Left lung (tissue), 4 donors: ENCODE measurements at regions not wholly inside any gene's neighbourhood (a gene's known extent, or its start where the extent isn't known, plus 50 kb on each side); places are given as distances from the start of the nearest gene placed in this dataset.

Experiments used
- ATAC-seq: fragments of 200-7000 bp; cut with Tn5 transposase; one replicate; pipeline ENCODE4 v1.9.1; 2020; ENCODE audit warnings: moderate library complexity
- DNase-seq, 4 donors: peaks; one replicate each; pipeline ENCODE4 v3.0.0-alpha.2; 2013 to 2020
- H3K27ac ChIP-seq, 2 donors: fragments of 200-600 bp; sonication (generic) in 1 of 2; one replicate each; pipeline versions ENCODE4 v1.5.0 to v1.8.0; 2020 to 2021
- H3K27me3 ChIP-seq, 2 donors: fragments of 200-600 bp; sonication (generic) in 1 of 2; one replicate each; pipeline versions ENCODE4 v1.5.0 to v1.8.0; 2020 to 2021
- H3K36me3 ChIP-seq, 2 donors: fragments of 200-600 bp; sonication (generic) in 1 of 2; one replicate each; pipeline versions ENCODE4 v1.5.0 to v1.8.0; 2020 to 2021
- H3K4me1 ChIP-seq, 2 donors: fragments of 200-600 bp; one replicate each; pipeline ENCODE4 v1.8.0; 2021
- H3K4me3 ChIP-seq, 2 donors: fragments of 200-600 bp; sonication (generic) in 1 of 2; one replicate each; pipeline versions ENCODE4 v1.5.0 to v1.8.0; 2020 to 2021; ENCODE audit warnings: mild to moderate bottlenecking in 1 of 2
- H3K9me3 ChIP-seq, 2 donors: fragments of 200-600 bp; sonication (generic) in 1 of 2; one replicate each; pipeline versions ENCODE4 v1.5.0 to v1.8.0; 2020 to 2021
- CTCF ChIP-seq, 2 donors: fragments of 200-600 bp; sonication (generic) in 1 of 2; IDR thresholded peaks; one replicate each; pipeline versions ENCODE4 v1.5.0 to v1.8.0; 2021; ENCODE audit warnings: antibody characterized with exemption in 2 of 2
- intact Hi-C, 2 donors: fragments of 100-400 bp; cut with DNase I; formaldehyde crosslinking; loops; one replicate each; pipeline versions ENCODE4 v1.11.2 to v1.14.2; 2022
- donor health status: DM: no; HTN: yes; CAD: no.
- donor health status: DM: no; HTN: no; CAD: no.

- H3K27ac ChIP-seq = no peak overlapping the region
- no peak for DNase-seq
- no peaks in the 10 kb centered on the region for H3K36me3 ChIP-seq
- no peaks in the 10 kb centered on the region for H3K9me3 ChIP-seq
- H3K27me3 ChIP-seq = peaks cover 0 to 8% of the 10 kb centered on the region in 2 donors
- no peak overlapping the region for H3K4me3 ChIP-seq
- intact Hi-C loops = no loop called here
- no peaks in the 10 kb centered on the region for H3K4me1 ChIP-seq
- no peak for TF ChIP-seq CTCF (IDR thresholded peaks at IDR 0.05)
- ATAC-seq = no peak
Measured at GRCh38 chr6:10151144-10151915, 263.5 kb downstream of the TFAP2A start.

- intact Hi-C loops = no loop called here
- ATAC-seq = no peak
- Histone ChIP-seq H3K9me3 (no peaks in the 10 kb centered on the region), H3K4me3 (no peak overlapping the region), H3K36me3 (no peaks in the 10 kb centered on the region), H3K27me3 (peaks cover 0 to 8% of the 10 kb centered on the region in 2 donors), H3K27ac (no peak overlapping the region), H3K4me1 (no peaks in the 10 kb centered on the region)
- DNase-seq = peak in 1 of 4 donors; percentile 61
- no peak for TF ChIP-seq CTCF (IDR thresholded peaks at IDR 0.05)
Measured at GRCh38 chr6:10149603-10150002, 265.3 kb downstream of the TFAP2A start.

- intact Hi-C loops = no loop called here
- Histone ChIP-seq H3K27ac (no peak overlapping the region), H3K4me3 (peak overlapping the region in 1 of 2 donors; percentile 21), H3K27me3 (peaks cover 0 to 13% of the 10 kb centered on the region in 2 donors), H3K36me3 (no peaks in the 10 kb centered on the region), H3K4me1 (no peaks in the 10 kb centered on the region), H3K9me3 (no peaks in the 10 kb centered on the region)
- ATAC-seq = peak; percentile 68
- TF ChIP-seq CTCF (IDR thresholded peaks at IDR 0.05) = no peak
- peak in 1 of 4 donors; percentile 51 for DNase-seq
Measured at GRCh38 chr6:10146715-10147451, 268.0 kb downstream of the TFAP2A start.

- no peak for TF ChIP-seq CTCF (IDR thresholded peaks at IDR 0.05)
- Histone ChIP-seq H3K4me3 (no peak overlapping the region), H3K9me3 (no peaks in the 10 kb centered on the region), H3K27ac (no peak overlapping the region), H3K27me3 (peaks cover 0 to 9% of the 10 kb centered on the region in 2 donors), H3K36me3 (no peaks in the 10 kb centered on the region), H3K4me1 (no peaks in the 10 kb centered on the region)
- DNase-seq (no peak), ATAC-seq (no peak)
- intact Hi-C loops = no loop called here
Measured at GRCh38 chr6:10144772-10145171, 270.1 kb downstream of the TFAP2A start.

GRCh38 chr6:10141746-10142443, 273.0 kb downstream of the TFAP2A start:
- ATAC-seq (no peak), DNase-seq (peak in 1 of 4 donors; percentile 42)
- Histone ChIP-seq H3K4me1 (no peaks in the 10 kb centered on the region), H3K9me3 (no peaks in the 10 kb centered on the region), H3K27ac (no peak overlapping the region), H3K27me3 (peaks cover 0 to 5% of the 10 kb centered on the region in 2 donors), H3K4me3 (no peak overlapping the region), H3K36me3 (no peaks in the 10 kb centered on the region)
- no peak for TF ChIP-seq CTCF (IDR thresholded peaks at IDR 0.05)
- intact Hi-C loops = no loop called here
